ENCODE measurements at regions not wholly inside any gene's neighbourhood (a gene's known extent, or its start where the extent isn't known, plus 50 kb on each side); places are given as distances from the start of the nearest gene placed in this dataset.

DNA sequence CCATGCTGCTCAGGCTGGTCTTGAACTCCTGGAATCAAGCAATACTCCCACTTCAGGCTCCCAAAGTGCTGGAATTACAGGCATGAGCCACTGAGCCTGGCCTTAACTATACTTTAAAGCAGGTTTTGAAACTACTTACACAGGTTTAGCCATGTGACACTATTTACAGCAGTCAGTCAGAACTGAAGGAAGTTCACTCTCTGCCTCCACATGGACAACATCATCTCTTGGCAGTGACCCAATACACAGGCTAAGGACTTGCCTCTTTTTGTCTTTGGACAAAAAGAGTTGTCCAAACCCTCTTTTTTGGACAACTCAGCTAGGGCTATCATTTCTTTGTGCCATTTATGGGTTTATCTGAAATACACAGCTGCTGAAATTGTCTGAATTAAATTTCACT is 89.0 kb upstream of the CLDN10 start:
- H3K9me1 ChIP-seq (replicated peaks; ENCODE audit: control insufficient read depth, extremely low read depth, insufficient read depth, low read length) = no peaks in the 10 kb centered on the region
- no TSS peak for BruUV-seq (replicated peaks)
- H3K4me1 ChIP-seq (ENCODE audit: control insufficient read depth, extremely low read depth, insufficient read depth, low read length) = no peaks in the 10 kb centered on the region
- H3K4me3 ChIP-seq (replicated peaks in 1 of 3; ENCODE audit: insufficient read depth in 1 of 3, low read depth in 1 of 3, low read length in 3 of 3) = no peak overlapping the region
- no peak overlapping the region for H3K9ac ChIP-seq (replicated peaks; ENCODE audit: extremely low read depth, insufficient read depth, low read length)
- TF ChIP-seq GATA2 (IDR thresholded peaks at IDR 0.05; ENCODE audit: insufficient read depth, insufficient read length, low read depth, low read length) (no peak), EZH2 (IDR thresholded peaks at IDR 0.05; ENCODE audit: borderline replicate concordance, low read depth, low read length, severe bottlenecking) (no peak), POLR2A (IDR thresholded peaks at IDR 0.05; ENCODE audit: low read depth, low read length) (no peak), MYC (IDR thresholded peaks at IDR 0.05; ENCODE audit: low read depth, low read length) (no peak), FOS (IDR thresholded peaks at IDR 0.05; ENCODE audit: borderline replicate concordance, insufficient read depth, low read length) (no peak), JUN (IDR thresholded peaks at IDR 0.05; ENCODE audit: borderline replicate concordance, insufficient read depth, insufficient read length, low read depth) (no peak), POLR2AphosphoS5 (IDR thresholded peaks at IDR 0.05; ENCODE audit: insufficient read depth, low read depth, low read length) (no peak)
- TF ChIP-seq, protein P1, sequence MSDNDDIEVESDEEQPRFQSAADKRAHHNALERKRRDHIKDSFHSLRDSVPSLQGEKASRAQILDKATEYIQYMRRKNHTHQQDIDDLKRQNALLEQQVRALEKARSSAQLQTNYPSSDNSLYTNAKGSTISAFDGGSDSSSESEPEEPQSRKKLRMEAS (IDR thresholded peaks at IDR 0.05; ENCODE audit: insufficient read depth, insufficient read length) = no peak
- TF ChIP-seq, protein P2, sequence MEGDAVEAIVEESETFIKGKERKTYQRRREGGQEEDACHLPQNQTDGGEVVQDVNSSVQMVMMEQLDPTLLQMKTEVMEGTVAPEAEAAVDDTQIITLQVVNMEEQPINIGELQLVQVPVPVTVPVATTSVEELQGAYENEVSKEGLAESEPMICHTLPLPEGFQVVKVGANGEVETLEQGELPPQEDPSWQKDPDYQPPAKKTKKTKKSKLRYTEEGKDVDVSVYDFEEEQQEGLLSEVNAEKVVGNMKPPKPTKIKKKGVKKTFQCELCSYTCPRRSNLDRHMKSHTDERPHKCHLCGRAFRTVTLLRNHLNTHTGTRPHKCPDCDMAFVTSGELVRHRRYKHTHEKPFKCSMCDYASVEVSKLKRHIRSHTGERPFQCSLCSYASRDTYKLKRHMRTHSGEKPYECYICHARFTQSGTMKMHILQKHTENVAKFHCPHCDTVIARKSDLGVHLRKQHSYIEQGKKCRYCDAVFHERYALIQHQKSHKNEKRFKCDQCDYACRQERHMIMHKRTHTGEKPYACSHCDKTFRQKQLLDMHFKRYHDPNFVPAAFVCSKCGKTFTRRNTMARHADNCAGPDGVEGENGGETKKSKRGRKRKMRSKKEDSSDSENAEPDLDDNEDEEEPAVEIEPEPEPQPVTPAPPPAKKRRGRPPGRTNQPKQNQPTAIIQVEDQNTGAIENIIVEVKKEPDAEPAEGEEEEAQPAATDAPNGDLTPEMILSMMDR (IDR thresholded peaks at IDR 0.05; ENCODE audit: extremely low read depth in 1 of 2, insufficient read depth in 1 of 2, low read depth in 1 of 2, low read length in 2 of 2) = no peak
- dilution Hi-C loops (cut with MboI; ENCODE audit: extremely low pct_ligation_motif_present, low sequenced_read_pairs) = no loop called here
- DNase-seq (ENCODE audit: low read depth, low spot score) = no peak
- H3K27ac ChIP-seq (ENCODE audit: insufficient read depth, low read depth, low read length) = no peak overlapping the region
- no peaks in the 10 kb centered on the region for H3K79me2 ChIP-seq (ENCODE audit: control insufficient read depth, insufficient read depth, low read length)
- no peaks in the 10 kb centered on the region for H3K36me3 ChIP-seq (ENCODE audit: control insufficient read depth in 2 of 2, extremely low read depth in 1 of 2, insufficient read depth in 2 of 2, low read length in 2 of 2)
- no peaks in the 10 kb centered on the region for H4K20me1 ChIP-seq (replicated peaks; ENCODE audit: control insufficient read depth, extremely low read depth, insufficient read depth, low read length)
- no peak overlapping the region for H2AFZ ChIP-seq (ENCODE audit: low read depth, low read length)
- intact Hi-C loops (cut with micrococcal nuclease) = no loop called here
- no peak for FAIRE-seq
- no peaks in the 10 kb centered on the region for H3K9me3 ChIP-seq (replicated peaks; ENCODE audit: control insufficient read depth, insufficient read depth, low read length)
- no peaks in the 10 kb centered on the region for H3K27me3 ChIP-seq (ENCODE audit: control insufficient read depth in 2 of 2, insufficient read depth in 2 of 2, low read length in 2 of 2)
- ChIA-PET CTCF (no interaction called here), POLR2A (no interaction called here)
- no peak overlapping the region for H3K4me2 ChIP-seq (ENCODE audit: insufficient read depth, low read length)
